HG03135 (cell line): ENCODE measurements at regions not wholly inside any gene's neighbourhood (a gene's known extent, or its start where the extent isn't known, plus 50 kb on each side); places are given as distances from the start of the nearest gene placed in this dataset.
A peak's percentile ranks its signal among the peaks of the same experiment; 100 is the strongest.
"Not testable (repeated sequence)": the region's sequence is repeated elsewhere in the genome, so short reads cannot be mapped to it uniquely, and the experiment has no call there.

Experiments
- ATAC-seq: cut with Tn5 transposase; IDR thresholded peaks from one replicate; pipeline ENCODE4 v1.9.1; 2021; ENCODE audit warnings: mild to moderate bottlenecking, moderate library complexity; ENCODE audit not compliant: unreplicated experiment

DNA sequence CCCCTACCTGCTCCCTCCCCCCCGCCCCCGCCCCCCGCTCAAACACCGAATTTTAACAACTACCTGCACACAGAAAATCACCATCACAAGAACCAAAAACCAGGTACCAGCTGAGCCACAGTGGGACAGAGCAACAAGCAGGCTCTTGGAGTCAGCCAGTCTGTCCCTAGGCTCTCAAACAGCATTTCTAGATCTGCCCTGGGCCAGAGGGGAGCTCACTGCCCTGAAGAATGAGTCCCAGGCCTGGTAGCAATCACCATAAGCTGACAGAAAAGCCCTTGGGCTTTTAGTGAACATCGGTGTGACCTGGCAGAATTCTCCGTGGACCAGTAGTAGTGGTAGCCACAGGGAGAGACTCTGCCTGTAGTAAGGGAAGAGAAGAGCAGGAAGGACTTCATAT lies 58.3 kb downstream of the C11orf87 start:
- ATAC-seq: no peak

DNA sequence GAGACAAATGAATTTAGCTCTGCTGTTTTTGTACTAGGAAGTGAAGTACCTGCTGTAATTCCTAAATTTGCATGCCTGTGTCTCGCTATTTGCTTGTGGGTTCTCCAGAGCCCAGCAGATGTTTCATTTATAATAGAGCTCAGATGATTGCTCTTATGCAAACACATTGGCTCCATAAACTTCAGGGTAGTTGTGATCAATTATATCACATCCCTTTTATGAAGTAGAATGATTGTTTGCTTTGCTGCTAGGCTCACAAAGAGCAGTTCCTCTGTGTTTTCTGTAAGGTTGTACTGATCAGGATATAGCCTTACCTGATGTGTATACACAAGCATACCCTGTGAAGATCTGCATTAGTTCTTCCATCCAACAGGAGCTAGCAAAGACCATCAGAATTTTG lies 64.1 kb downstream of the C11orf87 start:
- ATAC-seq: no peak

DNA sequence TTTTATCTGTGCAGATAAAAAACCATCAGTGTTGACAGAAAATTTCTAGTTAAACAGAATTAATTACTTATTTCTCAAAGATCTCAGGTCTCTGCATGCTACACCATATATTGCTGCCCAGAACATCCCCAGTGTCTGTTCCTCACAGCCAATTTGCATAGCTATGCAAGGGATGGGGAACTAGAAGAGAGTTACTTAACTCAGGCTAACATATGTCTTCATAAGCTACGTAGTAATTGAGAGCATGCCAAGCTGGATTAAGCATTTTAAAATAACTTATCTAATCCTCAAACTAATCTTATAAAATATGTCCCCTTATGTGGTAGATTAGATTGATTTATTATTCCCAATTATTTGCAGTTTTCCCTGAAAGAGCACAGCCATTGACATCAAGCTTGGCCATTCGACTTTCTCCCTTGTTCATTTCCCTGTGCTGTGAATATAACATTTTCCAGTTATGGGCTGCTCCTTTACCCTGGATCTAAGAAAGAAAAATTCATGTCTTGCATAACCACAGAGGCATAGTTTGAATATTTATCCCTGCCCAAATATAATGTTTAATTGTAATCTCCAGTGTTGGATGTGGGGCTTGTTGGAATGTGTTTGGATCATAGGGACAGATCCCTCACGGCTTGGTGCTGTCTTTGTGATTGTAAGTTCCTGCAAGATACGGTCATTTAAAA lies 69.1 kb downstream of the C11orf87 start:
- ATAC-seq: no peak

DNA sequence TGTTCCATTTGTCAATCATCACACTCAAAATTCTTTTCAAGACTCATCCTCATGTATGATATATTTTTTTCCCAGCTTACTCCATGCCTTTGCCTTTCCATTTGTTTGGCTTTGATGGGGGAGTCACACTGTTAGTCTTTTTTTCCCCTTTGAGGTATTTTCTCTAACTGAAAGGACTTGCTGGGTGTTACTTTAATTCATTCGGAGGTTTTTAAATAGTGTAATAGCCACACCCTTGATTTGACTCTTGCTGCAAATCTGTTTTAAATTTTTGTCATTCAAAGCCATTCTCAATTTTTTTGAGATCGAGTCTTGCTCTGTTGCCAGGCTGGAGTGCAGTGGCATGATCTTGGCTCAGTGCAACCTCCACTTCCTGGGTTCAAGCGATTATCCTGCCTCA lies 84.1 kb downstream of the C11orf87 start:
- no peak for ATAC-seq

DNA sequence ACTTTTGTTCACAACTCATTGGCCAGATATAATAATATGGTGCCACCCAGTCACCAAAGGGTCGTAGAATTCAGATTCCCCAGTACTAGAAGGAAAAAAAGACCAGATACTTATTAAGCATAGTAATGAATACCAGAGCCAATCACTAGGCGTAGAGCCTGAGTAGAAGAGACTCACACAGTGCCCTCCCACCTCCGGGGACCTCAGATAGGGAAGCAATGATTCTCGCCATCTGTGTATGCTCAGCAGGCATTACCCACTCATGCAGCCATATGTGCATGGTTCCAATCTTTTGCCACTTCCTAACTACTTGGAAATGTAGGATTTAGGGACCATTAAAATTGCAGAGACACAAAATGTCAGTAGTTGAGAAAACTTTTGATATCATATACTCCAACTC lies 85.3 kb downstream of the C11orf87 start:
- ATAC-seq: no peak

DNA sequence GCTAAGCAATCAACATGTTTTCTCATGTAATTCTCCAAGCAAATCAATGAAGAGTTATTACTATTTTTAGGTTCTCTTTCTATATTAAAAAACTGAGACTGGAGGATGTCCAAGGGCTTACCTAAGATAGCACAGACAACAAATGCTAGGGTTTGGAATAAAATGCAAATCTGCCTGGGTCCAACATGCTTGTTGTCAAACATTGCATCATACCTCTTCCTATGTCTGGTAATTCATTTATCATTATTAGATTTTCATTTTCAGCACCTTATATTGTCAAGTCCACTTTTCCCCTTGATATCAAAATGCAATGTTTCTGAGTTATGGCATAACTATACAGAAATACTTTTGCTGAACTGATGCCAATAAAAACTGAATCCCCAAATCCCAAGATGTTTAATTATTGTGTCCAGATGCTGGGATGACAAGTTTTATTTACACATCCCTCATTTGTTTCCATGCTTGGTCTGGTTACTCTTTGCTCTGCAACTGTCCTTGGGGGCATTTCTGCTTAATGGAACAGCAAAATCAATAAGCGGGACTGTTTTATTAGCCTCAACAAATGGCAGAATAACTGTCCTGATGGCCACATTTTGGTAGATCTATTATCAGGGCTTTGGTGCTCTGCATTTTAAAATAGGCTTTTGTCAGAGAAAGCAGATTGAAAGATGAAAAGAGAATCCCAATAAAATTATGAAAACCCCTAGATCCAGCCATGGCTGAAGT lies 86.0 kb downstream of the C11orf87 start:
- ATAC-seq: no peak

DNA sequence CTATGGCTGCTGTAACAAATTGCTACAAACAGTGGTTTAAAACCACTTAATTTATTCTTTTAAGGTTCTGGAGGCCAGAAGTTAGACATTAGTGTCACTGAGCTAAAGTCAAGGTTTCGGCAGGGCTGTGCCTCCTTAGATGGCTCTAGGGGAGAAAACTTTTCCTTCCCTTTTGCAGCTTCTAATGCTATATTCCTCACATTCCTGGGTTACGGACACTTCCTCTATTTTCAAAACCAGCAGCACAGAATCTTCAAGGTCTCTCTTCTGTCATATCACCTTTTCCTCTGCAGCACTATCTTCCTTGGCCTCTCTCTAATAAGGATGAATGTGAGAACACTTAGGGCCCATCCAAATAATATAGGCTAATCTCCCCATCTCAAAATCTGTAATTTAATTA lies 87.0 kb downstream of the C11orf87 start:
- ATAC-seq: no peak

DNA sequence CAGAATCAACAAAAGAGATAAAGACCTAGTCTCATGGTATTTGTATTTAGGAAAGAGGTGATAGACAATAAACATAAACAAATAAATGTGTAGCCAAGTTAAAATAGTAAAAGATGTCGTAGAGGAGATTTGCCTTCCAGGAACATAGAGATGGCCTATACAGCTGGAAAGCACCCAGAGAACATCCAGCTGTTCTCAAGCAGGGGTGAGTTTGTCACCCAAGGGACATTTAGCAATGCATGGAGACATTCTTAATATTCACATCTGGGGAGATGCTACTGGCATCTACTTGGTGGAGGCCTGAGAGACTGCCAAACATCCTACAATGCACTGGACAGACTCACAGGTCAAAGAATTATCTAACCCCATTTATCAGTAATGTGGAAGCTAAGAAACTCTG lies 88.3 kb downstream of the C11orf87 start:
- no peak for ATAC-seq

DNA sequence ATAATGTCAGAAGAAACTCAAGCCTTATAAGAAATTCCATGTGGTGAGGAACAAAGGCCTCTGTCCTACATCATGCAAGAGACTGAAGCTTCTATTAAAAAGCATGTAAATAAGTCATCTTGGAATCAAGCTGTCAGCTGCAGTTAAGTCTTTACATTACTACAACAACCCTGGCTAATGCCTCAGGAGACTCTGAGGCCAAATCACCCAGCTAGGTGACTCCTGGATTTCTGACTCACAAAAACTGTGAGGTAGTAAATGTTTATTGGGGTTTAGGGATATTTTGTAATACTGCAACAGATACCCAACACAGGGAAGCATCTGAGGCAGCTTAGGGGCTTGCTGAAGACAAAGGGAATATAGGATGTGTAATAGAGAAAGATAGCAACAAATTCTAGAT lies 89.6 kb downstream of the C11orf87 start:
- ATAC-seq: no peak

DNA sequence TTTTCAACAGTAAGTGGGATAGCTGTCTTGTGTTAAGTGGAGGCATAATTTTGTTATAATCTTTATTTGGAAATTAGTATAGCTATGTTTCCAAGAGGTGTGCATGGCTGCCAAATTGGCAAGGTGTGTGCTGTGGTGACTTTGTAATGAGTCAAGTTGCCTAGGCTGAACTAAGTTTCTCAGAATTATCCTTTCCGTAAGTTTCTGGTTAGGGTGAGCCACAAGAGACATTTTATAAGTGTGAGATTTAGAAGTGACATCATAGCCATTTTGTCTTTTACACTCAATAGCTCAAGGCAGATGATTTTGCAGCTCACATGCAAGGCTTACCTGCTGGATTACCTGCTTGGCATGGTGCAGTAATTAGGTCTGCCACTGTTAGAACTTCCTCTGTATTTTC lies 90.3 kb downstream of the C11orf87 start:
- ATAC-seq: no peak

DNA sequence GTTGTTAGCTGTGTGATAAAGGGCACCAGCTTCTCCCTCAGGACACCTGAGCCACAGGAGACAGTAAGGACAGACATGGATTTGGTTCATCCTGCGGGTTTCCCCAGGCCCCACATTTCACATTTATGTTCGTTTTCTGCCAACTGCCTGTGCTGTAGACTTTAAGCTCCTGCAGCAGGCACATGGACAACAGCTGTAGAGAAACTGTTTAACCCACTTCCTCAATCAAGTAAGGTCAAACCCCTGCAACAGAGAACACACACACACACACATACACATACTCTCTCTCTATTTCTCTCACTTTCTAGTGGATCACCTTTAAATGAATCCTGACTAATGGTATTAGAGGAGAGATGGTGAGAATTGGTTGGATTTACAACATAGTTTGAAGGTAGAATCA lies 90.7 kb downstream of the C11orf87 start:
- no peak for ATAC-seq

DNA sequence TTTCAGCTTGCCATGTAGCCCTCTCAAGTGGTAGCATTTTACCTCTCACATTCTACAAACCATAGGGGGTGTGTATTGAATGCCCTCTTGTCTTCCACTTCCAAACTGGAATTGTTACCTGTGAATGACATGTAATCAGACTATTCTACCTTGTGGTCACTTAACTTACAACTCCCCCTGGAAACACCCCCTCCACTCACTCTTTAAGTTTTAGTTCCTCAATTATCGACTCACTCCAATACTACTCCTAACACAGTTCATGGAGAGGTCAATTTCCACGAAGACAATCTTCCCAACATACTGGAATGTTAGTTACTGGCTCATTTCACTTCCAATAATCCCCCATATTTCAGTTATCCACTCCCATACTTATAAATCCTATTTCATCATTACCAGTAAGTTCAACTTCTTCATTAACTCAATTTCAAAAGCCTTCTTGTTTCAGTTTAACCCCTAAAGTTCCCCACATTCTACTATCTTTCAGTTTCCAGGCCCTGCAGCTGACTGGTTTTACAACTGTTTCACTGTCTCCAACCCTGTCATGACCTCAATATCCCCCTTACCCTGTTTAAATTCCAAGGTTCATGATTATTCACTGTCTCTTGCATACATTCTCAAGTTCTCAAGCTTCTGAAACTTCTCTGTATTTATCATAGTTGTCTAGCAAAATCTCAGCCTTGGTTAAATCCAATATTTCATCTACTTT lies 92.5 kb downstream of the C11orf87 start:
- ATAC-seq: peak; percentile 54

DNA sequence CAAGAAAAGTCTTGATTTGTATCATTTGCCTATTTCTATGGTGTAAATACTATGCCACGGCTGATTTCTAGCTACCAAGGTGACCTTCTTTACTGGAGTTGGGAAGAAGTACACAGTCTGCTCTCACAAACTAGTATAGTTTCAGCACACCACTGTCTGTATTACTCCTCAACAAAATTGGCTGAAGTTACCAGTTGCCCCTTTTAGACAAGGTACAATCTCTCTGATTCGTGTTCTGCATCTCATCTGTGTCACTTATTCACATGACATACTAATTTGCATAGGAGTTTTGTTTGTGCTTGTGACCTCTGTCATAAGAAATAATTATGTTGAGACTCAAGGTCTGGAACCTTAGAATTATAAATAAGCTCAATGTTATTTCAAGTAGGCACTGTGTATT lies 97.3 kb downstream of the C11orf87 start:
- no peak for ATAC-seq

DNA sequence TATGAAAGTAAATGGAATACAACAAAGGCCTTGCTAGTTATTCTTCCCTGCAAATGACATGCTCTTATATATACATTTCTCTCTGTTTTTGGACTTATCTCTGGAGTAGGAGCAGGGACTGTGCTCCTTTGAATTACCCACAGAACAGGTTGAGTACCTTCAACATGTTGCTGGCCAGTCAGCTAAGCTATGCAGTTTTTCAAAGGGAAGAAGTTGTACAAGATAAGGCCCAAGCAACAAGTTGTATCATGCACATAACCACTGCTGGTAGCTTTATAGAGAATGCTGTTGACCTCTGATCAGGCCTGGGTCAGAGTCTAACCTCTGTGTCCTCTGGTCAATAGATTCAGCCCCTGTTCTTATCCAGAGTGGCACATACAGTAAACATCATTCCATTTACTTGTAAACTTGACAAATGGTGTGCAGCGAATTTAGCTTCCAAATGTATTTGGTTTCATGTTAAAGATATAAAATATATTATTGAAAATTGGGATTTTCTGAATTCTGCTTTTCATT lies 99.6 kb downstream of the C11orf87 start:
- no peak for ATAC-seq

DNA sequence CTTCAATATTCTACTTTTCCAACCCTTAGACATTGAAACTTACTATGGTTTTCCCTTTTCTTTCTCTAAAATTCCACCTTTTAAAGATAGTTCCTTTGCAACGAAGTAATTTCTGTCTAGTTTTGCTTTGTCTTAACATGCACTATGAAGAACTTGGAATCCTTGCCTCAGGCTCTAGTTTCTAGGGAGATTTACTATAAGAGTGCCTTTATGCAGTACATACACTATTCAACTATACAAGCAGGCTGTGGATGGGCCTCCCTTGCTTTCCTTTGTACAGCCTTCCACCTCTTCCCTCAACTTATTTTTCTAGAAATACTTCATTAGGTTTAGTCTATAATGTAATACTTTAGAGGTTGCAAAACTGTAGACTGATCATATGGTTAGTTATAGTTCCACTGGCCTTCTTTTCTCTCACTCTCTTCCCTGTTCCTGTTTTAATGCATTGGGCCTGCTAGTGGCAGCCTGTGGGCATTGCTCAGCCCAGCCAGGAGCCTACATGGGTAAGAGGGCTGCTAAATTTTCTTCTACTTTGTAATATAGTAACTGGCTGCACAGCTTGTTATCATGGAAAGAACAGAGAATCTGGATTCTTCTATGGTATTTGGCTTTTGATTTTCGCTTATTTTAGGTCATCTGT lies 100.2 kb downstream of the C11orf87 start:
- ATAC-seq: no peak

DNA sequence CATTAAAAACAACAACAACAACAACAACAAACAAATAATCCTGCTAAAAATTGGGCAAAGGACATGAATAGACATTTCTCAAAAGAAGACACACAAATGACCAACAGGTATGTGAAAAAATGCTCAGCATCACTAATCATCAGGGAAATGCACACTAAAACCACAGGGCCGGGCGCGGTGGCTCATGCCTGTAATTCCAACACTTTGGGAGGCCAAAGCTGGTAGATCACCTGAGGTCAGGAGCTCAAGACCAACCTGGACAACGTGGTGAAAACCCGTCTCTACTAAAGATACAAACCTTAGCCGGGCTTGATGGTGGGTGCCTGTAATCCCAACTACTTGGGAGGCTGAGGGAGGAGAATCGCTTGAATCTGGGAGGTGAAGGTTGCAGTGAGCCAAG lies 103.6 kb downstream of the C11orf87 start:
- ATAC-seq: not testable (repeated sequence)

DNA sequence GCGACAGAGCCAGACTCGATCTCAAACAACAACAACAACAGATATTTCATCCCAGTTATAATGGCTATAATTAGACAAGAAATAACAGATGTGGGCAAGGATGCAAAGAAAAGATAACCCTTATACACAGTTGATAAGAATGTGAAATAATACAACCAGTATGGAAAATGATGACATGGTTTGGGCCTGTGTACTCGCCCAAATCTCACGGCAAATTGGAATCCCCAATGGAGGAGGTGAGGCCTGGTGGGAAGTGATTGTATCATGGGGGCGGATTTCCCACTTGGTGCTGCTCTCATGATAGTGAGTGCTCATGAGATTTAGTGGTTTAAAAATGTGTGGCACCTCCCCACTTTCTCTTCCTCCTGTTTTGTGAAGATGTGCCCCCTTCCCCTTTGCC lies 104.1 kb downstream of the C11orf87 start:
- ATAC-seq: no peak

DNA sequence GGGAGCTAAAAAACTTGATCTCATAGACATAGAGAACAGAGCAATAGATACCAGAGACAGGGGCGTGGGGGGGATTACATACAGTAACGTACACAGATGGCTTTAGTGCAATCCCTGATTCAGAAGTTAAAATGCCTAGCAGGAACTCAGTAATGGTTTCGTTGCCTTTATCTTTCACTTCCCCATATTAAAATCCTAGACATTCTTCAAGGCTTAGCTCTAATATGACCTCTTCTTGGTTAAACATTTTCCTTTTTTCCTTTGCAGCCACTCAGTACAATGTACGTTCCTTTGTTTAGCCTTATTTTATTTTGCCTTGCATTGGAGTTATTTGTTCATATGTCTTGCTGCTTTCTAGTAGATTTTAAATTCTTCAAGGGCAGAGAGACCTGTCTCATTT lies 104.9 kb downstream of the C11orf87 start:
- ATAC-seq: no peak

DNA sequence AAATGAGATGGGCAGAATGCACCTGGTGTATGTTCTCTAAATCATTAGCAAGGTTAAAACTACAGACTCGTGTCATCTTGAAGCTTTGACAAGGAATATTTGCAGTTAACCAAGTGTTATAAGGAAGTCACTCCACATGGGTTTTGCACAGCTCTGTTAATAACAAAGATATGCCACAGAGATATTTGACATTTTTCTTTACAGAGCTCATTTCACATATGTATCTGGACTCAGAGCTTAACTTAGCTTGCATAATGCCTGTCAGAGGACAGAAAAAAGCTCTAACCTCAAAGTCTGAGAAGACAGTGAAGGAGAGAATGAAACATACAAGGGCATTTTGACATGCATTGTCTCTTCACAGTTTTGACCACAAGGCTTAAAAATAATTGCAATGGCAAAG lies 105.5 kb downstream of the C11orf87 start:
- no peak for ATAC-seq

DNA sequence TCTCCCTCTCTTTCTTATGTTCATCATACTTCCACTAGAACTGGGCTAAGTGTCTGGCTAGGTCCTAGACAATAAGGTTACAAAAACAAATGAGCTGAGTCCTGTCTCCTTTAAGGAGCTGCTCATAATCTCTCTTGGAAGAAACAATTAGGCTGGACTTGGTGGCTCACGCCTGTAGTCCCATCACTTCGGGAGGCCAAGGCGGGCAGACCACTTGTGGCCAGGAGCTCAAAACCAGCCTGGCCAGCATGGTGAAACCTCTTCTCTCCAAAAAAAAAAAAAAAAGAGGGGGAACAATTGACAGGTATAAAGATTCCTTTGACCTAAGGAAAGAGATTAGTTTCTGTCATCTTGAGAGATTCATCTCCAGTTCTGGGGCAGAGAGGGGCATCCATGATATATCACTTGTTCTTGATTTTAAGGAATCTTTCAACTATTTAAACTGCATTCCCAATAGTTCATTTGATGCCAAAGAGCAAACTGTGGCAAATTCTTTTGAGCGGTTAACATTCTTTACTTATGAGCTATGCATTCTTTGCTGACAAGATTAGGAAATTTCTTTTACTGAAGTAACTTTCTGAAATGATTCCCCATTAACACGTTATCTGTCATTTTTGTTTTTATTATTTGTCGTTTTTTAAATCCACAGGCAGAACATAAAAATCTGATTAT lies 125.5 kb downstream of the C11orf87 start:
- ATAC-seq: no peak

DNA sequence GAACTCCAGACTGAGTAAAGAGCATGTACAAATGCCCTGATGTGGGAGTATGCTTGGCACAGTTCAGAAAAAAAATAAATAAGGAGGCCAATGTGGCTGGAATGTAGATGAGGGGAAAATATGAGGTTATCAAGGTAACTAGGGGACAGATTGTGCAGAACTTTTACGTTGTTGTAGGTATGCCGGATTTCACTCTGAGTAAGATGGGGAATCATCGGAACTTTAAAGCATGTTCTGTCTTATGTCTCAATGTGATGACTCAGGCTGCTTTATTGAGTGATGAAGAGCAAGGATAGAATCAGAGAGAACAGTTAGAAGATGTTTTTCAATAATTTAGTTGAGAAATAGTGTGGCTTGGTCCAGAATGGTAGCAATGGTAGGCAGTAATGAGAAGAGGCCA lies 130.4 kb downstream of the C11orf87 start:
- ATAC-seq: no peak
